Transverse colon (tissue), 4 donors: ENCODE measurements at regions not wholly inside any gene's neighbourhood (a gene's known extent, or its start where the extent isn't known, plus 50 kb on each side); places are given as distances from the start of the nearest gene placed in this dataset.

ENCODE experiments used
- DNase-seq: peaks from one replicate; pipeline ENCODE4 v3.0.0-alpha.2; 2019
- H3K27ac ChIP-seq, 4 donors: fragments of 200-600 bp; sonication (generic); 2 replicates each; pipeline ENCODE4 v1.5.1; 2016 to 2018; ENCODE audit warnings: inconsistent platforms in 4 of 4
- H3K27me3 ChIP-seq: fragments of 200-600 bp; sonication (generic); 2 replicates; pipeline ENCODE4 v1.5.1; 2017; ENCODE audit warnings: inconsistent platforms
- H3K36me3 ChIP-seq, 4 donors: fragments of 200-600 bp; sonication (generic); 2 replicates each; pipeline ENCODE4 v1.5.1; 2017 to 2019; ENCODE audit warnings: inconsistent platforms in 4 of 4
- H3K4me1 ChIP-seq, 4 donors: fragments of 200-600 bp; sonication (generic); 2 replicates each; pipeline ENCODE4 v1.5.1; 2017 to 2020; ENCODE audit warnings: inconsistent platforms in 4 of 4
- H3K4me3 ChIP-seq, 4 donors: fragments of 200-600 bp; sonication (generic); 1 replicate in 1 of 4; 2 replicates in 3 of 4; pipeline versions ENCODE4 v1.5.1 to v1.6.1; 2017 to 2019; ENCODE audit warnings: inconsistent platforms in 4 of 4
- H3K9me3 ChIP-seq, 2 donors: fragments of 200-600 bp; sonication (generic); 2 replicates each; pipeline ENCODE4 v1.5.1; 2017 to 2019; ENCODE audit warnings: inconsistent platforms in 2 of 2
- EP300 ChIP-seq: sonication (generic); formaldehyde crosslinking; IDR thresholded peaks from one replicate; pipeline ENCODE4 v1.6.1; 2017; ENCODE audit warnings: antibody characterized with exemption, low read depth
- POLR2A ChIP-seq: fragments of 450-650 bp; IDR thresholded peaks from one replicate; pipeline ENCODE4 v1.6.1; 2016; ENCODE audit warnings: antibody characterized with exemption, mild to moderate bottlenecking, moderate library complexity
- POLR2AphosphoS5 ChIP-seq, 3 donors: sonication (generic); formaldehyde crosslinking; IDR thresholded peaks; one replicate each; pipeline ENCODE4 v1.6.1; 2016; ENCODE audit warnings: antibody characterized with exemption in 3 of 3
- WGBS, 2 donors: methylation state at CpG; one replicate each; pipeline ENCODE4 v1.1.5; 2018; ENCODE audit warnings: low coverage in 1 of 2; 5-methylcytosine and 5-hydroxymethylcytosine counted together
- in situ Hi-C, 4 donors: fragments of 200-750 bp; cut with MboI; loops; one replicate each; pipeline versions ENCODE4 v1.15.0 to v1.15.1; 2017; ENCODE audit warnings: low sequenced_read_pairs in 3 of 4, low pct_ligation_motif_present in 1 of 4, low pct_unique_long_range_greater_than_20kb in 1 of 4
- intact Hi-C: fragments of 100-400 bp; cut with DNase I; formaldehyde crosslinking; loops from one replicate; pipeline ENCODE4 v1.15.1; 2023; ENCODE audit warnings: low total_unique reads
- TF ChIP-seq, protein P1 (sequence below), 5 experiments: fragments of 200-600 bp in 3 of 5; fragments of 450-650 bp in 2 of 5; sonication (generic) in 3 of 5; IDR thresholded peaks; 1 replicate in 2 of 5; 2 replicates in 3 of 5; pipeline ENCODE4 v1.5.1; 2016 to 2017; ENCODE audit warnings: antibody characterized with exemption in 5 of 5, inconsistent platforms in 3 of 5, mild to moderate bottlenecking in 2 of 5, moderate library complexity in 1 of 5

DNA sequence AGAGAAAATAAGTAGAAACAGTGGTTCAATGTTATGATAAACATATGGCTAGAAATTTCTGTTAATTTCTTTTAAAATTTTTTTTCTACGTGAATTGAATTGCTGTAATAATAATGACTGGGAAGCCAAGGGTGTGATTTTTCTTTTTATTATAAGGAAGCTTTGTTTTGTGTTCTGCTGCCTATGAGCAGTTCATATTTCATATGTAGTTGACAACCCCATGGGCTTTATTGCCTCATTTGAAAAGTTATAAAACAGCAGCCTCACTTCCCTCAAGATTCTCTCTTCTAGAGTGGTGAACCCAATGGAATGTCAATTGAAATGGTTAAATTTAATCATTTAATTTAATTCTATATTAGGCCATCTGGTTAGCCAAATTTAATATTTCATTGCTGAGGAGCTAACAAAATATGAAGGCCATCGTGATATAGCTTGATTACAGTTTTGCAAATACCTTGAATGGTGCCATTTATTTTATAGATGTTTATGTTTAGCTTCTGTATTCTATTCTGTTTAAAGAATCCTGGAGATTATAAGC, 72.6 kb upstream of the DOCK10 start:
- TF ChIP-seq EP300 (no peak), POLR2AphosphoS5 (IDR thresholded peaks at IDR 0.05) (no peak), POLR2A (no peak)
- TF ChIP-seq, protein P1, sequence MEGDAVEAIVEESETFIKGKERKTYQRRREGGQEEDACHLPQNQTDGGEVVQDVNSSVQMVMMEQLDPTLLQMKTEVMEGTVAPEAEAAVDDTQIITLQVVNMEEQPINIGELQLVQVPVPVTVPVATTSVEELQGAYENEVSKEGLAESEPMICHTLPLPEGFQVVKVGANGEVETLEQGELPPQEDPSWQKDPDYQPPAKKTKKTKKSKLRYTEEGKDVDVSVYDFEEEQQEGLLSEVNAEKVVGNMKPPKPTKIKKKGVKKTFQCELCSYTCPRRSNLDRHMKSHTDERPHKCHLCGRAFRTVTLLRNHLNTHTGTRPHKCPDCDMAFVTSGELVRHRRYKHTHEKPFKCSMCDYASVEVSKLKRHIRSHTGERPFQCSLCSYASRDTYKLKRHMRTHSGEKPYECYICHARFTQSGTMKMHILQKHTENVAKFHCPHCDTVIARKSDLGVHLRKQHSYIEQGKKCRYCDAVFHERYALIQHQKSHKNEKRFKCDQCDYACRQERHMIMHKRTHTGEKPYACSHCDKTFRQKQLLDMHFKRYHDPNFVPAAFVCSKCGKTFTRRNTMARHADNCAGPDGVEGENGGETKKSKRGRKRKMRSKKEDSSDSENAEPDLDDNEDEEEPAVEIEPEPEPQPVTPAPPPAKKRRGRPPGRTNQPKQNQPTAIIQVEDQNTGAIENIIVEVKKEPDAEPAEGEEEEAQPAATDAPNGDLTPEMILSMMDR (IDR thresholded peaks at IDR 0.05), result no peak
- Histone ChIP-seq H3K27ac (no peak overlapping the region), H3K4me3 (no peak overlapping the region), H3K9me3 (no peaks in the 10 kb centered on the region), H3K36me3 (no peaks in the 10 kb centered on the region), H3K27me3 (no peaks in the 10 kb centered on the region), H3K4me1 (no peaks in the 10 kb centered on the region)
- intact Hi-C loops (loop anchor here (10.0 kb wide), 1 partner anchor 540 kb away; no protein-coding TSS in a partner anchor), in situ Hi-C loops (loop anchor here in 3 of 4 donors (25.0 kb wide), 1 partner anchor 547 kb away; no protein-coding TSS in a partner anchor)
- WGBS, 2 donors, result 62 to 65% methylated on average over 2 of the region's 2 CpGs
- DNase-seq, result no peak

DNA sequence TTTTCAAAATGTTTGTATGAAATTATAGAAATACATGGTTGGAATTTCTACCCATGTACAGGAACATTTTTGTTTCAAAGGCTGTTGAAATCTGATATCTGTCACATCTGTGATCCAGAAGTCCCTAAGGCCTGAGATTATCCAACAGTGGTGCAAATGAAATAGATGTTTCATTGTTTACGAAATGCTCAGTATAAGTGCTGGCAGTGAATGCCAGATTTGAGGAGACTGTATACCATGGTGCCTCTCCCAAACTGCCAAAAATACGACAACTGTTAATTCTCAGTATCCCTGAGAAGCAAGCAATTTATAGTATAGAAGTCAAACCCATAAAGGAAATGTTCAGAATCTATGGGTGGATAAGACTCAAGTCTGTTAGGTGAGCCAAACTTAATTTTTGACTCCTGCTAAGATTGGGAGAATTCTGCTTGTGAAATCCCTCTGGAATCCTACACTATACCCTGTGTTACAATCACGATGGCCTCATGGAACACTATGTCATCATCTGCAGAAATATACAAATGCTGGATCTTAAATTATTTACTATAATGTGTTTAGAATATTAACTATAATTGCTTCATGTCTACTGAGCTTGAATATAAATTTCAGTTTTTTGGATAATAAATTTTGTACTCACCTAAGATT, 71.2 kb upstream of the DOCK10 start:
- WGBS, 2 donors, result 77 to 86% methylated on average over 3 of the region's 3 CpGs
- in situ Hi-C loops, result loop anchor here in 3 of 4 donors (25.0 kb wide), 1 partner anchor 549 kb away; no protein-coding TSS in a partner anchor

DNA sequence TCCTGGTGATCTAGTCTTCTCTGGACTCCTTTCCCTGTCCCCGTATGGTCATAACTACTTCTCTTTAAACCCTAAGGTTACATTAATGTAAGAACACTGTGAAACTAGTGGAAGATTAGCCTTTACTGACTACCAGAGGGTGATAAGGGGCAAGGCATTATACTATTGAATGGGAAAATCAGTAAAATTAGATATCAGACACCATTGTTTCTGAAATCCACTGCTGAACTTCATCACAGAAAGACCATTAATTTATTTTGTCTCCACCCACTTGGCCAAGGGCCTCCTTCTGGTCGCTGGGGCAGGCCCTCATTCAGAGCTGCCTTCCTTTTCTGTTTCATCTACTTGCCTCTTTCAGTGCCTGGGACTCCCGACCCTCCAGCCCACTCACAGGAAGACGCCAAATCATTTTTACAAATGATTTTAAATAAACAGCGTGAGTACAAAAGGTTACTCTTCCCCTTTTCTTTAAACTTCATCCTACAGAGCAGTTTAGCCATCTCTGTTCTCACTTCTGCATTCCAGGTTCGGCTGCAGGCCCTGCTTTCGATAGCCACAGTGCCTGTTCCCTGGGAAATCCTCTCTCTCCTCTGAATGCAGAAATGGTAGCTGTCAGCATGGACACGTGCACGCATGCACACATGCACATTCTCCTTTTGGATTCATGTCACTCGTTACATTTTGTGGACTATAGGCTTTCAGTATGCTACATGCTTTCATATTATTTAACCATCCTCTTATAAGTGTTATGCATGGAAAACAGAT, 70.3 kb upstream of the DOCK10 start:
- Histone ChIP-seq H3K4me3 (no peak overlapping the region), H3K36me3 (no peaks in the 10 kb centered on the region), H3K27me3 (no peaks in the 10 kb centered on the region), H3K4me1 (no peaks in the 10 kb centered on the region), H3K27ac (no peak overlapping the region), H3K9me3 (no peaks in the 10 kb centered on the region)
- in situ Hi-C loops (loop anchor here in 3 of 4 donors (25.0 kb wide), 1 partner anchor 550 kb away; no protein-coding TSS in a partner anchor), intact Hi-C loops (loop anchor here (10.0 kb wide), 1 partner anchor 542 kb away; no protein-coding TSS in a partner anchor)
- WGBS, 2 donors, result 77 to 80% methylated on average over 9 to 10 of the region's 10 CpGs
- DNase-seq, result peak; percentile 9
- TF ChIP-seq POLR2A (no peak), EP300 (no peak), POLR2AphosphoS5 (IDR thresholded peaks at IDR 0.05) (no peak)
- TF ChIP-seq, protein P1 (IDR thresholded peaks at IDR 0.05), result no peak

More for the DNA sequence above, 71.2 kb upstream of the DOCK10 start:
- Histone ChIP-seq H3K27me3 (no peaks in the 10 kb centered on the region), H3K9me3 (no peaks in the 10 kb centered on the region), H3K4me3 (no peak overlapping the region), H3K36me3 (no peaks in the 10 kb centered on the region), H3K4me1 (no peaks in the 10 kb centered on the region), H3K27ac (no peak overlapping the region)
- TF ChIP-seq POLR2A (no peak), EP300 (no peak)
- TF ChIP-seq, protein P1 (IDR thresholded peaks at IDR 0.05), result no peak
- DNase-seq, result no peak
- intact Hi-C loops, result loop anchor here (10.0 kb wide), 1 partner anchor 541 kb away; no protein-coding TSS in a partner anchor

DNA sequence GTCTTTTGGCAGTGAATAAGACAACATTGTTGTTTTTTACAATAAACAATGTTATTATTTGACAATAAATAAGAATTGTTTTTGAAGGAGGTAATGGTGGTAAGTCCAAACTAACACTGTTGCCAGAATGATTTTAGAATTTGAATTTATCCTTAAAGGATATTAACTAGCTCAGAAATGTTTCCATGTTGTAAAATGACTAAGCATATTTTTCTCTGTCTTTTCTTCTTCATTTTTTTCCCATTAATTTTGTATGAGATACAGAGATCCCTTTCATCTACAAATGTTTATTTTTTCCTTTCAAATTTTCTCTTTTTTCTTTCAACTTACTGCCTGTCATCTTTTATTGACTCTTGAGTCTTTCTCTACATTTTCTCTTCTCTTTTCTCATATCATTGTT, 66.5 kb upstream of the DOCK10 start:
- in situ Hi-C loops (loop anchor here in 3 of 4 donors (25.0 kb wide), 1 partner anchor 553 kb away; no protein-coding TSS in a partner anchor), intact Hi-C loops (no loop called here)
- Histone ChIP-seq H3K27me3 (no peaks in the 10 kb centered on the region), H3K27ac (no peak overlapping the region), H3K9me3 (no peaks in the 10 kb centered on the region), H3K36me3 (no peaks in the 10 kb centered on the region), H3K4me1 (no peaks in the 10 kb centered on the region), H3K4me3 (no peak overlapping the region)
- no peak for DNase-seq
- TF ChIP-seq, protein P1 (IDR thresholded peaks at IDR 0.05), result no peak
- TF ChIP-seq POLR2AphosphoS5 (IDR thresholded peaks at IDR 0.05), result no peak
- TF ChIP-seq POLR2A, result no peak
- TF ChIP-seq EP300, result no peak
